Epithelial cell of proximal tubule (primary cell): ENCODE measurements at regions not wholly inside any gene's neighbourhood (a gene's known extent, or its start where the extent isn't known, plus 50 kb on each side); places are given as distances from the start of the nearest gene placed in this dataset.
"Not testable (repeated sequence)": the region's sequence is repeated elsewhere in the genome, so short reads cannot be mapped to it uniquely, and the experiment has no call there.

Experiments
- DNase-seq: peaks from one replicate; pipeline ENCODE4 v3.0.0-alpha.2; 2011; ENCODE audit warnings: low read depth
- H3K4me3 ChIP-seq: 2 replicates; pipeline ENCODE4 v1.5.1; 2011; ENCODE audit warnings: low read depth, mild to moderate bottlenecking, low read length
- TF ChIP-seq, protein P1 (sequence below): conservative IDR thresholded peaks from 2 replicates; pipeline ENCODE4 v1.5.1; 2012; ENCODE audit warnings: low read depth, mild to moderate bottlenecking, low read length

DNA sequence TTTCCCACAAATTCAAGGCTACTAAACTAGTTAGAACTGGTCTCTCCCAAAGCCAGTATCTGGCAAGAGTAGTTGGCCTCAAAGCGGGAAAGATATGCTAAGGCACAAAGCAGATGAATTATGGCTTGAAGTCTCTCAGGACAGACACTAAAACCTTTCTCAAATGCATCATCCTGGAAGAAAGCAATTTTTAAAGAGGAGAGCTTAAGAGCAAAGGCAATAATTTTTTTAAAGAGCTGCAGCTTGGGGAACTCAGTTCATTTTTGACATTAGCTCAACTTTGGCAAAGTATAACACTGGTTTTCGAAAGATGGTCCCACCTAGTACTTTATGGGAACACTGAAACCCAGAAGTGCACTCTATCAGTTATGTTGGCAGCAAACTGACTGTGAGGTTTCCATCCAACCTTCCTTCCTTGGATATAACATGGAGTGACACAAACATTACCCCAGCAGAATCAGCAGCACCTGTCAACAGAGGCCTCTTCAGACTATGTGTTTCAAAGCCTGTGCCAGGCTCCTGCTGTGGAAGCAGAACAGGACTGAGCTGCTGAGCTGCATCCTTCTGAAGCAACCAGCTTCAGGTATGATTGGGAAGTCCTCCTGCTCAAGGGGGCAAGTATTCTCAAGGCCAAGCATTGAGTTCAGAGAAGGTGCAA lies 852.3 kb upstream of the HS3ST5 start:
- H3K4me3 ChIP-seq = no peak overlapping the region
- no peak for DNase-seq
- TF ChIP-seq, protein P1, sequence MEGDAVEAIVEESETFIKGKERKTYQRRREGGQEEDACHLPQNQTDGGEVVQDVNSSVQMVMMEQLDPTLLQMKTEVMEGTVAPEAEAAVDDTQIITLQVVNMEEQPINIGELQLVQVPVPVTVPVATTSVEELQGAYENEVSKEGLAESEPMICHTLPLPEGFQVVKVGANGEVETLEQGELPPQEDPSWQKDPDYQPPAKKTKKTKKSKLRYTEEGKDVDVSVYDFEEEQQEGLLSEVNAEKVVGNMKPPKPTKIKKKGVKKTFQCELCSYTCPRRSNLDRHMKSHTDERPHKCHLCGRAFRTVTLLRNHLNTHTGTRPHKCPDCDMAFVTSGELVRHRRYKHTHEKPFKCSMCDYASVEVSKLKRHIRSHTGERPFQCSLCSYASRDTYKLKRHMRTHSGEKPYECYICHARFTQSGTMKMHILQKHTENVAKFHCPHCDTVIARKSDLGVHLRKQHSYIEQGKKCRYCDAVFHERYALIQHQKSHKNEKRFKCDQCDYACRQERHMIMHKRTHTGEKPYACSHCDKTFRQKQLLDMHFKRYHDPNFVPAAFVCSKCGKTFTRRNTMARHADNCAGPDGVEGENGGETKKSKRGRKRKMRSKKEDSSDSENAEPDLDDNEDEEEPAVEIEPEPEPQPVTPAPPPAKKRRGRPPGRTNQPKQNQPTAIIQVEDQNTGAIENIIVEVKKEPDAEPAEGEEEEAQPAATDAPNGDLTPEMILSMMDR = no peak

DNA sequence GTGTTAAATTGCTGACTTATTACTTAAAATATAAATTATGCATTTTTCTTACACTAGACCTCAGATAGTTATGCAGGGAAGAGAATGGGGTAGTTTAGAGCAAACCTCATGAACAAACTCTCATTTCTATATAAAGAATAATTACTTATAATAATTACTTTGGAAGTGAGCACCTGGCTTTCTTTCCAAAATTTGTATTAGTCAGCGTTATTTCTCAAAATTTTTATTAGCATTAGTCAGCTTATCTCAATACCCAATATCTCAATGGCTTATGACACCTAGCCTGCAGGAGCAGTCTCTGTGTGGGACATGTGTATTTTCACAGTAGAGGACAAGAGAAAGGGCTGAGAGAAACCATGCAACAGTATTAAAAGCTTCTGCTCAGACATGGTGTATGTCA lies 849.2 kb upstream of the HS3ST5 start:
- DNase-seq = no peak
- TF ChIP-seq, protein P1 = no peak
- H3K4me3 ChIP-seq = no peak overlapping the region

DNA sequence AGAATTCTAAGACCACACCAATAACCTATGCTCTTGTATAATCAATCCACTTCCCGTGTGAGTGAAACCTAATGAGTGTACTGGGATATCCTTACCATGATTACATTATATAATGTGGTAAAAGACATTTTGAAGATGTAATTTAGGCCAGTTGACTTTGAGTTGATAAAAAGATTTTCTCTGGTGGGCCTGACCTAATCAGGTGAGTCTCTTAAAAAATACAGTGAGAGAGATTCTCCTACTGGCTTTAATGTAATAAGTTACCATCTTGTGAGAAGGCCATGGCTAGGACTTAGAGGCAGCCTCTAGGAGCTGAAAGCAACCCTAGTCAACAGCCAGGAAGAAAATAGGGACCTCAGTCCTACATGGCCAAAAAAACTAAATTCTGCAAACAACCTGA lies 847.7 kb upstream of the HS3ST5 start:
- TF ChIP-seq, protein P1 = no peak
- no peak for DNase-seq
- H3K4me3 ChIP-seq = no peak overlapping the region

GRCh38 chr6:115175456-115175855 lies 832.6 kb upstream of the HS3ST5 start:
- not testable (repeated sequence) for DNase-seq, H3K4me3 ChIP-seq

- not testable (repeated sequence) for DNase-seq, H3K4me3 ChIP-seq
These were observed 823.1 kb upstream of the HS3ST5 start for GRCh38 chr6:115165912-115166311.

DNA sequence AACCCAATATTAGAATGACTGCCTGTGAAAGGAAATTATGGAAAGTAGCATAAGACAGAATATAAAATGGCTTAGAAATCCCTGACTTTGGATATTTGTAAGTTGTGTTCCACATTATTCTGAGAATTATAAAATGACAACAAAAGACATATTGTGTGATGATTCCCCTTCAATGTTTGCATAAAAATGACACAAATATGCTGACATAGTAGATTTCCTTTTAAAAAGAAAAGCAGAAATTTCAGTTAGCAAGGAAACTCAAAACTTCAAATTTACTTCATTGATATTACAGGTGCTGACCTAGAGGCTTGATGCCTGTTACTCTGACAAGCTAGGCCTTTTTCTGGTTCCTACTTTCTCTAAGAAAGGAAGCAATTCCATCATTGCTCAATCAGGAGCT lies 816.9 kb upstream of the HS3ST5 start:
- DNase-seq = no peak
- TF ChIP-seq, protein P1 = no peak
- no peak overlapping the region for H3K4me3 ChIP-seq

DNA sequence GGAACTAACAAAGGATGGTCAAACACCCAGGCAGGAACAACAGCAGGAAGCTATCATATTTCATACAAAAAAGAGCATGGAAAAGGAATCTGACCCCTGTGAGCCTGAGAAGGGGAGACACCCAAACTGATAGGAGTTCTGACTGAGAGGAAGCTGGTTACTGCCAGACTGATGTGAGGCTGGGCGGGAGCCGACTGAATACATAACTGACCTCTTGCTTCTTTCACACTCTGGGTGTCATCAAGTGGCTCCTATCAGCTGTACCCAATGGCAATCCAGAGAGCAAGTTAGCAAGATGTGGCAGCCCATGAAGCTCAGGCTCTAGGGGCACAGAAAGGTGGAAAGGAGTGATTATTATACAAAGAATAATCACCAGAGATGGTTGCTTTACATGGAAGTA lies 795.1 kb upstream of the HS3ST5 start:
- no peak for DNase-seq
- TF ChIP-seq, protein P1 = no peak
- H3K4me3 ChIP-seq = no peak overlapping the region

DNA sequence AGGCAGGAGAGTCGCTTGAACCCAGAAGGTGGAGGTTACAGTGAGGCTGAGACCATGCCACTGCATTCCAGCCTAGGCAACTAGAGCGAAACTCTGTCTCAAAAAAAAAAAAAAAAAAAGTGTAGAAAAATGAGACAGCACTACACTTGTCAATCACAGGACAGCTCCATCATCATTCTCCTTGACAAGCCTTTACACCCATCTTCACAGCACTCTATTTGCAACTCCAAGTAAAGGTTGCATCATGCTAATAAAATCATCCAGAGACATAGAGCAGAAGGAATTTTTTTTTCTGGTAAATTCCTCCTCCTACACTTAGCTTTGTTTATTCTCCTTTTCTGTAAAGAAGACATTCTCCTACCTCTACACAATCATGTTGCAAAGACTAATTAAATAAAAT lies 791.0 kb upstream of the HS3ST5 start:
- TF ChIP-seq, protein P1 = no peak
- DNase-seq = no peak
- H3K4me3 ChIP-seq = no peak overlapping the region
